ENCODE measurements at regions not wholly inside any gene's neighbourhood (a gene's known extent, or its start where the extent isn't known, plus 50 kb on each side); places are given as distances from the start of the nearest gene placed in this dataset.

- Mint-ChIP-seq H3K4me1 (ENCODE audit: unreplicated experiment) (no peaks in the 10 kb centered on the region), H3K27me3 (no peaks in the 10 kb centered on the region), H3K9me3 (no peaks in the 10 kb centered on the region), H3K4me3 (no peak overlapping the region), H3K27ac (no peak overlapping the region), H3K36me3 (no peaks in the 10 kb centered on the region)
- no peak for TF ChIP-seq CTCF (conservative IDR thresholded peaks at IDR 0.05)
- DNase-seq (ENCODE audit: extremely low spot score, unreplicated experiment), result no peak
Measured at GRCh38 chr6:112997421-112998085, 650.4 kb downstream of the RFPL4B start.

GRCh38 chr6:113004054-113004453 is 656.9 kb downstream of the RFPL4B start:
- no peak for TF ChIP-seq CTCF (conservative IDR thresholded peaks at IDR 0.05)
- no peaks in the 10 kb centered on the region for H3K36me3 Mint-ChIP-seq
- DNase-seq (ENCODE audit: extremely low spot score, unreplicated experiment), result no peak
- H3K27me3 Mint-ChIP-seq, result peaks cover 4% of the 10 kb centered on the region
- H3K4me1 Mint-ChIP-seq (ENCODE audit: unreplicated experiment), result no peaks in the 10 kb centered on the region
- H3K27ac Mint-ChIP-seq, result no peak overlapping the region
- no peaks in the 10 kb centered on the region for H3K9me3 Mint-ChIP-seq
- H3K4me3 Mint-ChIP-seq, result no peak overlapping the region

DNA sequence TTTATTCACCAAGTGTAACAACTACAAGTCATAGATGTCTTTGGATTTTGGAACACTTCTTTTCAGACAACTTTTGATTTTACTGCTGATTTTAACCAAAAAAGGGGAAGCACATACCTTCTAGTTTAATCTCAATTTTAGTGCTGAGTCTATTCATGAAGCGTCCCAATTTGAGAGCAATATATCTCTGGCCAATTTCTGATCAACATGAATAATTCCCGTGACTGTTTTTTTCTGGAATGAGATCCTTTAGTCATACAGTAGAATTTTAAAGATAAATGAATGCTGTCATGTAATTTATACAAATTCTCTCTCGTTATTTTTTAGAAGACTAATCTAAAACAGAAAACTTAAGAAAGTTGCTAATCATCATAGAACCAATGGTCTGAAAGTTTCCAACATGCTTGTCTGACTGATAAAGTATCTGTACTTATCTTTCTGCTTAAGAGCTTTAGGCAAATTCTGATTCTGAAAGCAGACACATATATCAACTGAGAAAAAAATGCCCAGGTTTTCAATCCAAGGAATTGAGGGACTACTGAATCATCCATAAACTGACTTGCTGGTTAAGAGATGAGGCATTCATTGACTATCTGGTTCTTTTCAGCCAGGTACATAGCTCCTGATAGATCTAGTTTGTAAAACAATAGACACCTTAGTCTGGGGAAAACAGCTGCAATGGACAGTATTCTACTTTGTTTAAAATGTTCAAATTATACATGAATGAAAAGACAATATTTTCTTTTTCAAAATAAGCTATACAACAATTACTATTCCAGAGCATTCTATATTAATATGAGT is 657.5 kb downstream of the RFPL4B start:
- H3K4me3 Mint-ChIP-seq, result no peak overlapping the region
- H3K27ac Mint-ChIP-seq, result no peak overlapping the region
- peaks cover 4% of the 10 kb centered on the region for H3K27me3 Mint-ChIP-seq
- no peak for DNase-seq (ENCODE audit: extremely low spot score, unreplicated experiment)
- no peaks in the 10 kb centered on the region for H3K9me3 Mint-ChIP-seq
- H3K36me3 Mint-ChIP-seq, result no peaks in the 10 kb centered on the region
- TF ChIP-seq CTCF (conservative IDR thresholded peaks at IDR 0.05), result no peak
- H3K4me1 Mint-ChIP-seq (ENCODE audit: unreplicated experiment), result peaks cover 3% of the 10 kb centered on the region

- Mint-ChIP-seq H3K9me3 (no peaks in the 10 kb centered on the region), H3K4me1 (ENCODE audit: unreplicated experiment) (peaks cover 9% of the 10 kb centered on the region), H3K27me3 (peaks cover 4% of the 10 kb centered on the region), H3K36me3 (no peaks in the 10 kb centered on the region), H3K4me3 (no peak overlapping the region), H3K27ac (no peak overlapping the region)
- no peak for TF ChIP-seq CTCF (conservative IDR thresholded peaks at IDR 0.05)
- DNase-seq (ENCODE audit: extremely low spot score, unreplicated experiment), result no peak
Measured at GRCh38 chr6:113006494-113006893, 659.4 kb downstream of the RFPL4B start.

DNA sequence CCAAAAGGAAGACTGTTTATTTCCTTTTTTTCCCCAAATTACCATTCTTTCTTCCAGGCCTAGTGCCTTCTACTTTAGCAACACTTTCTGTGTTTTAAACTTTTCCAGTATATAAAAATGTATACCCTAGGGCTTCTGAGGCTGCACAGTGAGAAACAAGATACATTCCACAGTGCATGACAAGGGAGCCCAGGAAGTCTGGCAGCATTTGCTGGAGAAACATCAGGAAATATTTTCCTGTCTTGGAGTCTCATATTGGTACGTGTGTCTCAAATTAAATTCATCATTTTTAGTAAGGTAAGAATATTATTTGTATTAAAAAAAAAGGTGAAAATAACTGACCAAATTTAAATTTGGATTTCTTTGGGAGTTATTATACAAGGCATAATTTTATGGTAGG is 662.6 kb downstream of the RFPL4B start:
- peaks cover 13% of the 10 kb centered on the region for H3K4me1 Mint-ChIP-seq (ENCODE audit: unreplicated experiment)
- no peak overlapping the region for H3K27ac Mint-ChIP-seq
- no peak for DNase-seq (ENCODE audit: extremely low spot score, unreplicated experiment)

More for the DNA sequence above, 662.6 kb downstream of the RFPL4B start:
- Mint-ChIP-seq H3K36me3 (no peaks in the 10 kb centered on the region), H3K4me3 (no peak overlapping the region), H3K9me3 (no peaks in the 10 kb centered on the region), H3K27me3 (peaks cover 4% of the 10 kb centered on the region)
- TF ChIP-seq CTCF (conservative IDR thresholded peaks at IDR 0.05), result no peak
